NB4 (cell line): ENCODE measurements at regions not wholly inside any gene's neighbourhood (a gene's known extent, or its start where the extent isn't known, plus 50 kb on each side); places are given as distances from the start of the nearest gene placed in this dataset.

ENCODE experiments used
- DNase-seq: peaks from one replicate; pipeline ENCODE4 v3.0.0; 2010; ENCODE audit warnings: low read depth
- H3K4me3 ChIP-seq: one replicate; pipeline ENCODE4 v1.5.1; 2011; ENCODE audit warnings: mild to moderate bottlenecking, low read depth, low read length, moderate library complexity
- CTCF ChIP-seq: IDR thresholded peaks from one replicate; pipeline ENCODE4 v1.5.1; 2012; ENCODE audit warnings: low read depth, low read length
- MAX ChIP-seq: IDR thresholded peaks from 2 replicates; pipeline ENCODE4 v1.6.1; 2011; ENCODE audit warnings: low read depth, low read length
- MYC ChIP-seq: IDR thresholded peaks from 2 replicates; pipeline ENCODE4 v1.6.1; 2011; ENCODE audit warnings: low read depth, low read length
- POLR2A ChIP-seq: IDR thresholded peaks from 2 replicates; pipeline ENCODE4 v1.6.1; 2011; ENCODE audit warnings: mild to moderate bottlenecking; ENCODE audit not compliant: insufficient read length; ENCODE audit errors: extremely low read depth

DNA sequence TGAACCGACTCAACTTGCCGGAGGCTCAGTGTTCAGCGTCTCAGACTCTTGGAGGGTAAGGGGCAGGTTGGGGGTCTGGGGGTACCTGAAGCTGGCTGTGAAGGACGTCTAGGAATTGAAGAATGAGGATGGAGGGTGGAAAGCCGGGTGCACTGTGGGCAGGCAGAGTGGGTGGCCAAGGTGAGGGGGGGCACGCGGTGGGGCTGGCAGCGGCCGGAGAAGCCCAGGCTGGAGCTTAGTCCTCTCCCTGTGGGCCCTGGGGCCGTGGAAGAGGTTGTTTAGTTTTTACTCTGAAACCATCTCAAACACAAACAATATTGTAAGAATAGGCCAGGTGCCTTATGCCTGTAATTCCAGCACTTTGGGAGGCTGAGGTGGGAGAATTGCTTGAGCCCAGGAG is 83.4 kb downstream of the UNCX start:
- H3K4me3 ChIP-seq: no peak overlapping the region
- no peak for TF ChIP-seq MYC
- TF ChIP-seq CTCF: no peak
- no peak for TF ChIP-seq MAX
- TF ChIP-seq POLR2A: no peak
- no peak for DNase-seq

GRCh38 chr7:1317646-1318045 is 85.0 kb downstream of the UNCX start:
- no peak for DNase-seq
- TF ChIP-seq MYC: no peak
- no peak for TF ChIP-seq MAX
- no peak for TF ChIP-seq CTCF
- no peak for TF ChIP-seq POLR2A
- no peak overlapping the region for H3K4me3 ChIP-seq

GRCh38 chr7:1318051-1318450 is 85.4 kb downstream of the UNCX start:
- DNase-seq: no peak
- TF ChIP-seq CTCF (no peak), POLR2A (no peak), MAX (no peak), MYC (no peak)
- H3K4me3 ChIP-seq: no peak overlapping the region

GRCh38 chr7:1318661-1319060 is 86.0 kb downstream of the UNCX start:
- no peak for DNase-seq
- TF ChIP-seq MAX: no peak
- TF ChIP-seq CTCF: no peak
- no peak for TF ChIP-seq MYC
- TF ChIP-seq POLR2A: no peak
- H3K4me3 ChIP-seq: no peak overlapping the region

DNA sequence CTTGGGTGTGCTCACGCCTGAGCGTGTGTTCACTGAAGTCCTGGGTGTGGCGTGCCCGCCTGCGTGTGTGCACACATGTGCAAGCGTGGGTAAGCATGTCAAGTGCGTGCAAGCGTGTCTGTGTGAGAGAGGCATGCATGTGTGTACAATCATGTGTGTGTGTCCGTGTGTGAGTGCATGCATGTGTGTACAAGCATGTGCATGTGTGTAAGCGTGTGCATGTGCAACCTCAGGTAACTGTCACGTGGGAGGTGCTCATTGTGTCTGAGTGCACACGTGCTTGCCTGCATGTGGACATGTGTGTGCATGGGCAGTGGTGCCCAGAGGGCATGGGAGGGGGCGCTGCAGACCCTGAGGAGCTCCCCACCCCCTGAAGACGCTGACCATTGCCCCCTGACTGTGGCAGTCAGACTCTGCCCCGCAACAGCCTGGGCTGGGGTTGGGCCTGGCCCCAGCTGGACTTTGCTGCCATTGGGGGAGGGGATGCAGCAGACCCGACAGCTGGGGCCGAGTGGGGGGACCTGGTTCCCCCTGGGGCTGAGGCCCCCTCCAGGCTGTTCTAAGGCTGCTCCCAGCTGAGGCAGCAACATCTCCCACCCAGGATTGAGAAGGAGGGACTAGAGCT is 88.1 kb downstream of the UNCX start:
- DNase-seq: no peak
- no peak overlapping the region for H3K4me3 ChIP-seq
- TF ChIP-seq CTCF (no peak), MYC (no peak), MAX (peak; percentile 64), POLR2A (no peak)
